CD4-positive, alpha-beta T cell treated with Interleukin-6 at 100 ng/mL for 8 hours (primary cell): ENCODE measurements at regions not wholly inside any gene's neighbourhood (a gene's known extent, or its start where the extent isn't known, plus 50 kb on each side); places are given as distances from the start of the nearest gene placed in this dataset.

Experiments
- DNase-seq: peaks from one replicate; pipeline ENCODE4 v3.0.0-alpha.2; 2020; ENCODE audit warnings: mixed read lengths, low spot score

DNA sequence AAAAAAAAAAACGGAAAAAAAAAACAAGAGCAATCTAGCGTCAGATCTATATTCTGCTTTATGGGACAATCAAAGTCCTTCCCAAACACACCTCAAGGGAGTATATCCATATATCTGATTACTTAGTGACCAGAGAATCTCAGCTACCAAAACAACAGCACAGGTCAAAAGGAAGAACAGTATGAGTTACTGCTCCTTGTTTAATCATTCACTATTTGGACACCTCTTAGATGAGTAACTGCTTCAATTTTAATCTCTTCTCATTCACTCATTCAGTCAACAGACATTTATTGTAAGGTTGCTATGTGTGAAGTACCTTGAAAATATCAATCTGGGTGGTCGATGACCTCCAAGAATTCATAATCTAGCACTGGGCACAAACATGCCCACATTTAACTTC, 193.2 kb downstream of the IRS2 start:
- DNase-seq = no peak

DNA sequence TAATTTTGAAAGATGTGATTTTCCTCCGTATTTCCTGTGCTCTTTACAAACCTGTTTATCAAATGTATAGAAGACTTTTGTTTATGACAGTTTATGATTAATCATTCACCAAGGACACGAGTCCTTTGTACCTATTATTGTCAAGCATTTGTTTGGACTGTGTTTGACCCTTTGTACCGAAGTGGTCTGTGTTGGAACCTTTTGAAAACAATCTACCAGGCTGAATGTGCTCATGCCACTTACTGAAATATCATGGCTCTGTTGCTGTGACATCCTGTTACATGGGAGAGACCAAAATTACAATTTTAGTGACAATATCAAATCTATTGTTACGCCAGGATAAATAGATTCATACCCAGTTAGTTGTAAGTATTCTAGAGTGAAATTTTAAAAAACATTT, 193.6 kb downstream of the IRS2 start:
- no peak for DNase-seq

DNA sequence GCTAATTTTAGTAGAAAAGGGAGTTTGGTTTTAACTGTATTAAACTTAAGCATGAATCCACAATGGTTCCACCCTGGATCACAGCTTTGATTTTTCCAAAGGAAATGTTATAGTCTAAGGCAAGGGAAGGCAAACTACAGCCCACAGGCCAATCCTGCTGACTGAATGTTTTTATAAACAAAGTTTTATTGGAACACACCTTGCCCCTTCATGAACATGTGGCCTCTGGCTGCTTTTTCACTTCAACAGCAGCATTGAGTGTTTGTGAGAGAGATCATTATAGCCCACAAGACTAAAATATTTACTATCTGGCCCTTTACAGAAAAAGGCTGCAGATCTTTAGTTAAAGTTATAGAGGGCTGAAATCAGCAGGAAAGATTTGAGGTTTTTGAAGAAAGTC, 198.7 kb downstream of the IRS2 start:
- no peak for DNase-seq

DNA sequence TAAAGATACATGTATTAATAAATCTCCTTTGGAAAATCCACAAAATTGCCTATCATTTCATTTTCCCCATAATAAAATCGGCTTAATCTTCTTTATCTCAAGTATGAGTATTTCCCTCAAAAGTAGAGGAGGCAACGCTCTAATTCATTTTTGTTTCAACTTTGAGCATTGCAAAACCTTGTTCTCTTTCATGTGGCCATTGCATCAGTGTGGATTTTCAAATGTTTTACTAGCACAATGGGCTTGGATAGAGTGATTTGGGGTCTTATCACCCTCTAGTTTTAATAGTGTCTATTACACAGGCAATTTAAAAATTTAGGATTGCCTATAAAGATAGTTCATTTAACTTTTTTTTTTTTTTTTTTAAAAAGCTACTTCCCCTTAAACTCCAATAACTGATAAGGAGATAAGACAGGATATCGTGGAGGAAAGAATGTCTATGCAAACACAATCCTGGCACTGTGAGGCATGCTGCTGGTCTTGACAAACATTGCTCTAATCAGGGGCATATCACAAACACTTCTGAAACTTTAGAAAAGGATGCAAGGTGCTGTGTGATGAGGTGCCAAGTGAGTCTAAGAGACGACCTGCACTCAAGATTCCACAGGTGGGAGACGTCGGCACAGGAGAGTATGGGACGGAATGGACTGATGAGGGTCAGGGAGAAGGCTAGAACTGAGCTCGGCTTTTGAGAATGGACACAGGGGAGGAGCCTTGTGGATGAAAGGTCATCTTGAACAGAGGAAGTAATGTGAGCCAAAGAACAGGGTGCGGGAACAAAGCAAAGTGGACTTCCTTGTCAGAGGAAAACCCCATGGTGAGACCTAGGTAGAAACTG, 199.7 kb downstream of the IRS2 start:
- DNase-seq = no peak

DNA sequence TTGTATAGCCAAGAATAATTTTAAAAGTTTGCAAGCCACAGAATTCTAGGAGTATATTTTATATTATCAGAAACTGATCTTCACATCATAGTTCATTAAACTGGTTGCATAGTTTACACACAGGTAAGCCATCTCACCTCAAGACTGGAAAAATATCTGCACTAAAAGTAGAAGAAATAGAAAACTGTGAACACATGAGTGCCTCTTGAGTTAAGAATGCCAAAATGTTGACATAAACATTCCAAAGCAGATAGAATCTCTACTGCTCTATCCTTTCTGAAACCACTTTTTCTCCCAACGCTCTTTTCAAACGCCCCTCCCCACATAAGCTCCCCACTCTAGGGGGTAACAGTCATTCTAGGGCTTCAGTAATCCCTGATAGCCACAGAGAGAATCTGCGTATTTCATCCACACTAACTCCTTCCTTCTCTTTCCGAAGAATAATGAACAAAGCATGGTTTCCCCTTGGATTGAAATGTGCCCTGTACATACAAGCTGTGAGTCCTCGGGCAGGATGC, 201.5 kb downstream of the IRS2 start:
- DNase-seq = no peak

DNA sequence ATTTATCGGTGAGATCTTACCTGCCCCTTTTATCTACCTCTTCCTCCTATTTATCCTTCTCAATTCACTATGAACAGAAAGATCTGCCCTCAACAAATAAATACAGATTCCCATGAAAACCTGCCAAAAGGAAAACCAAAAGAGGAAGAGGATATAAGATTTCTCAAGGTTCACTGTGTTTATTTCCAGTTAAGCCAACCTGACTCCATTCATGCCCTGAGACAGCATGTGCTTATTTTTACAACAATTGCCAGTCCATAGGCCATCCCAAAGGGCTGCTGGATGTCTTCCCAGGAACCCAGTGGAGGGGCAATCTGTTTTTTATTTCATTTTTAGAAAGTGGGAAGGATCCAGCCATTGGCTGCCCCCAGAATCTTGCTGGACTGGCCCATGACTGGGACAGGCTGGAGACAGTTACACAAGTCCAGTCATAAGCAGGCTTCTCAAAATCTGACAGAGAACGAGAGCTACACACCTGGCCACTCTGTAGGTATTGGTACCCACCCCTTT, 209.1 kb downstream of the IRS2 start:
- no peak for DNase-seq

DNA sequence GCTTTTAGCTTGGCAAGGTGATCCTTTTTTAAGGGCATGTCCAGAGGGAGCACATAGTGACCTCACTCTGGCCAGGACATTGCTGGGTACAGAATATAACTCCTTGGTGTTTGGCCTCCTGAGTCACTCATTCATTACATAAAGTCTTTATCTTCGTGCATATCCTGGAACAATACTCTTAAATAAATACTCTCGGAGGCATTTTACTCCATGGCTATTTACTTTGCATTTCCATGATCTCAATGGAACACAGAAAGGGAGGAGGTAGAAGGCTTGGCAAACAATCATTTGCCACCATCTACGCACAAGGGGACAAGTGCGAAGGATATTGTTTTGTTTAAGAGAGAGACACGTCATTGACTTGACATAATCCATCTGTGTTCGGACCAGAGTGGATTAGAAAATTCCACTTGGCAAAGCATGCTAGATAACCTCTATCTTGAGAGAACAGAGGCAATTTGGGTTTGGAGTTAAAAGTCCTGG, 210.0 kb downstream of the IRS2 start:
- no peak for DNase-seq

DNA sequence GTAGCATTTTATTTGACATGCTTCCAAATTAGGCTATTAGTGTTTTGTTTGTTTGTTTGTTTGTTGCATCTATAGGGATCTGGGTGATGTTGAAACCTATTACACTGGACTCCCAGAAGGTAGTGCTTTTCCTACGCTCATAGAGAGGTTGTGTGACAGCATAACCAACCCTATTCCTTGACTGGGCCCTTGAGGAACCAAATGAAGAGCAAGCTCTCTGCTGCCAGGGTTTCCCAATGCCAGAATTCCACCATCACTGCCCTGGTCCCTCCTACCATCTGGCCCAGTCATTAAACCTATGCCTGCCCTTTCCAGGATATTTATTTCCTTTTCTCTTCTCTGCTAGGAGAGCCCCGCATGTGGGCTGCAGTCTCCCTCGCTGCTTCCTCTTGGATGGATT, 210.6 kb downstream of the IRS2 start:
- DNase-seq = no peak

DNA sequence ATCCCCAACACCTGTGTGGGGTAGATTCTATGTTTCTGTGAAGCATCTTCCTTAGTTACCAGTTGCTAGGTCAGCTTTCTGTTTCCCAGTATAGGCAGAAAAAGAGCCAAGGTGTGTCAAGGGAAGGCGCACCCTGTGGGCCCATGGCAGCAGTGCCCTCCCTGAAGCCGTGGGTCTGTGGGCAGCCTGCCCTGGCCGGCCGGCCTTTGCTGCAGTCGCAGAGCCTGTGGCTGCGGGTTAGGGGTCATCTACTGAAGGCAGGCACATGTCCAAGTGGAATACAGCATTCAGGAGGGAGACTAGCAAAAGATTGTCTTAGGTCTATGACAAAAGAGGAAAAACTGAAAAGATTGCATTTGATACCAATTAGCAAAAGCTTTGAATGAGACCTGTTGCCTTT, 214.0 kb downstream of the IRS2 start:
- no peak for DNase-seq

DNA sequence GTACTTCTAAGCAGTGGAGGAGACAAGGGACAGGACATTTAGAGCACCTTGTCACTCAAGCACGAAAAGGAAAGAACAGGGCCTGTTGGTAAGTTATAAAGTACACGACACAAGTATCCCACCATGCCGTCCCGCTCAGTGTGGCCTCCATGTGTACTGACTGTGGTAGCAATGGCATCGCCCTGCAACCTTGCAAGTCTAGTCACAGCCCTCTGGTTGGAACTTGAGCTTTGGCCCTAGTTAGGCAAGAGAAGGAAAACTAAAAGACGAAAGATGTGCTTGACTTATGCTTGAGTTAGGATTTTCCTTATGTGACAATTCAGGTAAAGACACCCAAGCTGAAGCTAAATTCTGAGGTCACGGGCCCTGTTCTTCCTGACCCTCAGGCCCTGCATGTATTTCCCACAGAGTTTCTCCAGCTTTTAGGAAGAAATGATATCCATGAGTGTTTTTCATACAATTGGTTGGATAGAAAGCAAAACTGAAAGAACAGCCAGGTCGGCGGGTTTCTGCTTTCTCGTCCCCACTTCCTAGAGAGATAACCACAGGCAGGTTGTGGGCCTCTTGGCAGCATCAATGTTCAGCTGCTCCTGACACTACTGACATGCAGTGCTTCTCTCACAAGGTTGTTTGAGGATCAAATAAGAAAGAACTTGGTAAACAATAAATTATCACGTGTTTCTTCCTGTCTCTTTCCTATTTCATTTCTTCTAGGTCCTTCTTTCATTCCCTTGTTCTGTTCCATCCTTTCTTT, 216.2 kb downstream of the IRS2 start:
- peak; percentile 41 for DNase-seq

DNA sequence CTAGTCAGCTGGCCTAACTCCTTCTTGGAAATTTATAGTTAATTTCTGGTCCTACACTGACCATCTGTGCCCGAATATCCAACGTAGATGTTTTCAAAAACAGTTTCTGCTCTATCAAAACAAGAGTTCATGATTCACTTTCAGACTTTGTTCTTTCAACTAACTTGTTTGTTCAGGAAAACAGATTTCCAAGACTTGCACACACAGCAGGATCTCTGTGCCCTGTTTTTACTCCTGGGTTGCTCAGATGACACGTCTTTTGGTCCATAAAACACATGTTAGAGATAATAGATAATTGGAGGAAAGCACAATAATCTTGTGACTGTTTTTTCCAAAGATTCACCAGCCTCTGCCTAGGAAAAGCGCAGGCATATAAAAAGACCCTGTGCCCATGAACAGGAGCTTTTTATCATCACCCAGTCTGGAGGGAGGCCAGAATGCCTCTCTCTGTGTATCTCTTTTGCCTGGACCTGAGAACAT, 218.0 kb downstream of the IRS2 start:
- no peak for DNase-seq

DNA sequence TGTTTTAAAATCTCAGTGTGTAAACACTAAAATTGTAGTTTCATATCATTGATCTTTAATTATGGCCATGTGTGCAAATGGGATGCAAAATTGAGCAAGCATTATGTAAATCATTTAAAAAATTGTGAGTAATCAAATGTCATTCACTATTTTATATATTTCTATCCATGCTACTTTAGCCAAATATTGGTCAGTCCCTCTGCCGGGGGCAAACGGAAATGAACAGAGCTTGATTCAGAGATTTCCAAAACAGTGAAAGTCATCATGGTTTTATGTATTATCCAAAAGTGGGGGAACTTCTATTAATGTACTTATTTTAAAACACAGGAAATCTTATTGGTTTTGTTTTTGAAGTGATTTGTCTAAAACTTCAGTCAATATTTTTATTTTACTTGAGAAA, 219.1 kb downstream of the IRS2 start:
- no peak for DNase-seq

DNA sequence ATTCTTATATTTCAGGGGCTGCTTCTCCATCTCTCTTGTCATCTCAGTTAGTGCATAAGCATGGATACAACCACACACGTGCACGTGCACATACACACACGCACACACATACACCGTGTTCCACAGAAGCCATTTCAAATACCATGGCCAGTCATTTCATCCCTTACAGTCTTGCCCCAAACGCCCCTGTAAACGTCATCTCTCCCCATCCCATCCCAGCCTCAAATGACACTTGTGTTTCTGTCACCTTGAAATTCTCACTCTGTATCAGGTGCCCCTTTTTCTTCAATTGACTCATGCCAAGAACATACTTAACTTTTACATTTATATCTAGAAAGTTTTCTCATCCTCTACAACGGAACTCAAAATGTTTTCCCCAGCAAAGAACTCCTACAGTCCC, 220.5 kb downstream of the IRS2 start:
- DNase-seq = no peak

DNA sequence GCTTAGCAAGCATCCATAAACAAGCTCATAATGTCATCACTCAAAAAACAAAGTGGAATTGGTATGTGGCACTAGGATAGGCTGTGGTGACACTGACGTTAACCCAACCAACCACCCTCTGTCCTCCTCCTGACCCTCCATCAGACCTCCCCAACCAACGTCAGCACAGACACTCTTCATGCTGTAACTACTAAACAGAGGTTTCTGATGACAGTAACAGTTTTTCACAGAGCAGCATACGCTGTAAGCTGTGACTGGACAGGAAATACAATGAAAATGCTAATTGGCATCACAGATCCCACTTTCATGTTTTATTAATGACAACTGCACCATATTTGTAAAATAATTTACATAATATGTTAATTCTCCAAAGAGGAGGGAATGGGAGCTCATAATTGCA, 238.0 kb downstream of the IRS2 start:
- DNase-seq = no peak

DNA sequence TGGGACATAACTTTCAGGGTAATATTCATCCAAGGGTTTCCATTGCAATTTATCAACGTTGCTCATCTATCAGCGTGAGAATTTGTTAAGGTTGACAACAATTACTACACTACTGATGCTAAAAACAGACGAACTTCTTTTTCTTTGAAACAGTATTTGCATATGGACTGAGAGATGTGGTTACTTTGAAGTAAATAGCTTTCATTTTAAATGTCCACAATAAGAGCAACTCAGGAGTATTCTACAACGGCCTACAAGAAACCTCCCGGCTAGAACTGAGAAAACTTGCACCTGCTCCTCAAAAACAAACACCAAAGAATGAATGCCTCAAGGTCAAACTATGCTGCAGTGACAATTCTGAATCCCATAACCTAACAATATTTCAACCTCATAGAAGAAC, 238.4 kb downstream of the IRS2 start:
- no peak for DNase-seq

DNA sequence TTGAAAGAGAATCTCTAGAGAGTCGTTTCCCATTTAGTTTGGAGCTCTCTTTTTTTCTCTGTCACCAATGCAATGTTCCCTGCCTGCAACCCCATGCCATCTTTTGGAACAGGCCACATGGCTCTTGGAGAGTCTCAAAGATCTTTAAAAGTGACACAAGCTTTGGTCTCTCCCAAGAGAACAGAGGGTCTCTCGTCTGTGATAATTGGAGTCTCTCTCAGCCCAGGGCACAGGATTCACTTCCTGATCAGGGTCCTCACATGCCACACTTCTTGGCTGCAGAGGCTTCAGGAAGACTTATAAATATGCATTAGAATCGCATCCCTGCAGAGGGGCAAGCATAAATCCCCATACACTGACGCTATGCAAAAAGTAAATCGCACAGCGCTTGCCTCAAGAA, 240.5 kb downstream of the IRS2 start:
- no peak for DNase-seq

DNA sequence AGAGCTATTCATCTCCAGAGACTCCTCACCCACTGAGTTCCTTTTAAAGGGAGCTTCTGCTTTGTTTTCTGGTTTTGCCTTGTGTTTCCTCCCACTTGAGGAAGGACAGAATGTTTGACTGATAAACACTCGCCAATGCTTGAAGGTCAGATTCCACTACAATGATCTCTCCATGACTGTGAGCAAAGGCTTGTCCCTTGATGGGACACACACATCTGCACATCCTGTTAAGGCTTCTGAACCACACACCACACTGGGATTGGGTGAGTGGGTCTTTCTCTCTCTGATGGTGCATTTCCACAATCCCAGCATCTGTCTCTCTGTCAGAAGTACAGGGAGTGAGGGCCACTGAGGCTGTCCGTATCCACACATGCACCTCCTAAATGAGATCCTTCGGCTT, 245.3 kb downstream of the IRS2 start:
- no peak for DNase-seq

DNA sequence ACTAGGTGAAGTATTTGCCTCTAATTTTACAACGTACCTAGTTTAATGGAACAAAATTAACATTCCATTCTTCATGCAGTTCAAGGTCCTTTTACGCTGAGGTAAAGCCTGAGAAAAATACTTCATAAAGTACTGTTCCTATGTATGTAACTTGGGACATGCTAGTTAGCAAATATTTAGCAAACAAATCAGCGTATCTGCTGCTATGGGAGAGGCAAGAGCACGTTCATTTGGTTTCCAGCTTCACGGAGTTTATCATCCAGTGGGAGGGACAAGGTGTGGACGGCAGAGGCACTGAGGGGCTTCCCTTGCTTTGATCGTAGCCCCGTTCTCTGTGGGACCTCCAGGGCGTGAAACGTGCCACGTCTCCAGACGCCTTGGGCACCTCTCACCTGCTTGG, 248.8 kb downstream of the IRS2 start:
- DNase-seq = no peak

DNA sequence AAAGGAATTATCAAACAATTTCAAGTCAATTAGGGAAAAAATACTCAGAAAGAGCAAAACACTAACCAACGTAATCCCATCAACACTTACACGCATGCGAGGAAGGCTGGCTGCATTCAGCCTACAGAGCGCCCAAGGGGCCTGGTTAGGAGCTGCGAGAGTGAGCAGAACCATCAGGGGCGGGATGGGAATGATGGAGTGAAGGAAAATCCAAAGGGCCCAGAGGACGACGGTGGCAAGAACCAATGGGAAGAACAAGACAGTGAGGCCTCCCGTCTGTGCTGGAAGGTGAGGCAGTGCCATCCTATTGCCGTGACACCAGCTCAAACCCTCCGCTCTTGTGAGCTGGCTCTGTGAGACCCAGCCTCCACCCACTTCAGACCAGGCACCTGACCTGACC, 253.0 kb downstream of the IRS2 start:
- no peak for DNase-seq

DNA sequence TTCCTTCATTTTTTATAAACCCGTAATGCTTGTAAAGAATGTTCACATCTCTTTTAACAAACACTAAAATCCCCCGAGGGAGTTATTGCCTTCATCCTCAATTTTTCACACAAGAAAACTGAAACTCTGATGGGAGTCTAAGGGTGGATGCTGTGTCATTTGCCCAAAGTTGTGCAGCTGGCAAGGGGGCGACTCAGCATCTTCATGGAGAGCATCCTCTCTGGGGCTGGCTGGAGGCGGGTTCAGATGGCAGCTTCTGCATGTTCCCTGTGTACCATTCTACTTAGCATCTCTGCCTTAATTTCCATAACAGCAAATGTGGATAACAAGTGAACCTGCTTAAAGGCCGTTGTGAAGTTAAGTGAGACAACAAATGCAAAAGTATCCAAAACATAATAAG, 256.4 kb downstream of the IRS2 start:
- no peak for DNase-seq

DNA sequence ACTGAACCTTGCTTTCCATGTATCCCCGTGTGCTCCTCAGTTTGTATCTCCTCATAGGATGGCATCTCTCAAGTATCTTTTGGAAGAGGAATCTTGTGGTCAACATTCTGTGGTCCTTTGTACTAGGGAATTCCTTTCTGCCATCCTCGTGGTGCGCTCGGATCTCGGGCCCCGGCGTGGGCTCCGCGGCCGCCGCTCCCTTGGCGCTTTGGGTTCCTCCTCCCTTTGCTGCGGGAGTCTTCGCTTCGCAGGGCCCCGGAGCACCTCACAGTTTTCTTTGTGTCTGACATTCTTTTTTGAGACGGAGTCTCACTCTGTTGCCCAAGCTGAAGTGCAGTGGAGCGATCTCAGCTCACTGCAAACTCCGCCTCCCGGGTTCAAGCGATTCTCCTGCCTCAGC, 264.7 kb downstream of the IRS2 start:
- DNase-seq = no peak

DNA sequence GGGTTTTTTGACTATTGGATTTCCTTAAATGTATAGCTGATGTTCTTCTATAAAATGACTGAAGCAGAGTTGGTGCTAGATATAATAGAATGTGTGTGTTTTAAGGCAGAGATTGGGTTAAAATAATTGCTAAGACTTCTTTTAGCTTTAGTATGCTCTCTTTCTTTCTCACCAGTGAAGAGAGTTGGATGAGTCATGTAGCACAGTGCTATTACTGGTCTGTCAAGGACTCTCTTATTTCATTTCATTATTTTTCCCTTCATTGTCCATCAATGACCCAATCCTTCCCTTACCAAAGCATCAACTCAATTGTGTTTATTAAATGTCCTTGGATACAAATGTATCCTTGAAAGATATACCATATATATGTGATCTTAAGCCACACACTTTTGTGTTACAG, 268.9 kb downstream of the IRS2 start:
- no peak for DNase-seq

DNA sequence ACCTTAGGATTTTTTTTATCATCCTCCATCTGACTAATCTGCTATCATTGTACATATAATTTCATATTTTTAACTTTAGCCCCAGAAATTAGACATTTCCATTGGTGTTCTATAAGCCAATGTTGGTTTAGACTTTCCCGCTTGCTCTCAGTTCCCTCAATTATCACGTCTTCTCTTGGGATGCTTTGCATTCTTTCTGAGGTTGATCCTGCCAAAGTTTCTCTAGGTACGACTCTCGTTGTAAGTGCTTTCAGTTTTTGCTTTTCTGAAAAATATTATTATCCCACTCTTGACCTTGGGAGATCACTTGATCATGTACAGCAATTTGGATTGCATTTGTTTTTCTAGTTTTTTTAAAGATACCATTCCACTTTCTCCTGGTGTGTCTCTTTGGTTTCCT, 270.2 kb downstream of the IRS2 start:
- DNase-seq = no peak
